GM19023 (cell line): ENCODE measurements at regions not wholly inside any gene's neighbourhood (a gene's known extent, or its start where the extent isn't known, plus 50 kb on each side); places are given as distances from the start of the nearest gene placed in this dataset.

Experiments used
- ATAC-seq: cut with Tn5 transposase; IDR thresholded peaks from one replicate; pipeline ENCODE4 v1.9.1; 2021; ENCODE audit warnings: mild to moderate bottlenecking, moderate library complexity; ENCODE audit not compliant: unreplicated experiment

DNA sequence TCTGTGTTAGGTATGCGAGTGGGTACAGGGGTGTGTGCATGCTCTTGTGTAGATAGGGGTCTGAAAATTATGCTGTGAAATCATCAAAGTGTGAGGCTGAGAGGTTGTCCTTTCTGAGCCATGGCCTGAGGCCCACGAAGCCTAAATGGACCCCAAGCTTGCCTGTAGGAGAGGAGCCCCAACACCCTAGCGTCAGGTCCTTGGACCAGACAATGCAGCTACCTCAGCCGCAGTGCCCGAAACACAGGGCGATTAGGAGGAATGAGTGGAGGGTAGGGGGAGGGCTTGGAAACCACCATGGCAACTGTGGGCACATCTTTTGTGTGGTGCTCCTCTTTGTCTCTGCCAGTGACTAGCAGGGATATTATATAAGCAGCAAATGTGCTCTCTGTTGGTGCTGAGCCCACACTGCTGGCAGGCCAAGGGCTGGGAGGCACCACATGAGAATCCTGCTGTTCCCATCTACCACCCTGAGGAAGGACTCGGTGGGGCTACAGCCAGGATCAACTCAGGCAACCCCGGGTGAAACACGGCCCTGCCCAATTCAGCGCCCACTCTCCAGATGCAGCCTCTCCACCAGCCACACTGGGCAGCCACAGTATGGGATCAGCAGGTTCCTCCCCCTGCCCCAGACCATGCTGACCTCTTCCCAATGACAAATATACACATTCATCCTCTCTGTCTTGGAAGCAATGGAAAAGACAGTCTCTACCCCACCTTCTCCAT lies 84.6 kb upstream of the FSTL4 start:
- ATAC-seq: no peak

GRCh38 chr5:133696006-133696584 lies 83.8 kb upstream of the FSTL4 start:
- ATAC-seq: no peak

DNA sequence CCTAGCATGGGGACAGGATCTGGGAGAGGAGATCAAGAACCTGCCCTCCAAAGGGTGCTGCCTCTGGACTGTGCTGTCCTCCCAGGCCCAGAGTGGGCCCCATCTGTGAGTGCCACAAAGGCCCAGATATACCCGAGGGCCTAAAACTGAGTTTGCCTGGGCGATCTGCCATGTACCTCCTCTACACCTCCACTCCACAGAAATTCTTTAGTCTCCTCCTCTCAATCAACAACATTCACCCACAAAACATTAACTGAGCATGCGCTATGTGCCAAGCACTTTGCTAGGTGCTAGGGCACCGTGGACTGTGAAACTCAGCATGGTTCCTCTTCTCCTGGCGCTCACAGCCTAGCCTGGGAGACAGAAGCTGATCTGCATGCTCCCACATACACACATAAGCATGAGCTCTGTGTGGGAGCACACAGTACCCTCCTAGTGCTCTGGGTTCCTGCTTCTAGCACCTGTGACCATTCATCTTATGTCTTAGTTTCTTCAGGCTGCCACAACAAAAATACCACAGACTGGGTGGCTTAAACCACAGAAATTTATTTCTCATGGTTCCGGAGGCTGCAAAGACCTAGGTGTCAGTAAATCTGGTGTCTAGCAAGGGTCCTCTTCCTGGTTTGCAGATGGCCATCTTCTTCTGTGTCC lies 82.0 kb upstream of the FSTL4 start:
- ATAC-seq: no peak

- no peak for ATAC-seq
These were observed 79.1 kb upstream of the FSTL4 start for GRCh38 chr5:133691448-133691847.

DNA sequence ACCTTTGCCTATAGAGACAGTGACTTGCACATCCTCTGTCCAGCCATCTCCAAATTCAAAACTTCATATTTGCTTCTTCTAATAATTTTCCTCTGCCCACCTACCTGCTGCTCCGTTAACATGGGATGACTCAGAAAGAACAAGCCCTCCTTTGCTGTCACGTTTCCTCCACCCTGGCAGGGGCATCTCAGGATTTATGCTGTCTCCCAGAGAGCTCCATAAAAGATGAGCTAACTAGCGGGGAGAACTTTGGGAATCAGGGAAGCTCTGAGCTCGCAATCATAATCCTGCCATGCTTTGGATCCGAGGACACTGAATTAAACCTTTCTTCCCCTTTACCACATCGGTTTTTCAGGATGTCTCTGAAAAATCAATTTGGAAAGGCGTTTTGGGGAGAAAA lies 78.4 kb upstream of the FSTL4 start:
- no peak for ATAC-seq

GRCh38 chr5:133688391-133688790 lies 76.0 kb upstream of the FSTL4 start:
- ATAC-seq: no peak

DNA sequence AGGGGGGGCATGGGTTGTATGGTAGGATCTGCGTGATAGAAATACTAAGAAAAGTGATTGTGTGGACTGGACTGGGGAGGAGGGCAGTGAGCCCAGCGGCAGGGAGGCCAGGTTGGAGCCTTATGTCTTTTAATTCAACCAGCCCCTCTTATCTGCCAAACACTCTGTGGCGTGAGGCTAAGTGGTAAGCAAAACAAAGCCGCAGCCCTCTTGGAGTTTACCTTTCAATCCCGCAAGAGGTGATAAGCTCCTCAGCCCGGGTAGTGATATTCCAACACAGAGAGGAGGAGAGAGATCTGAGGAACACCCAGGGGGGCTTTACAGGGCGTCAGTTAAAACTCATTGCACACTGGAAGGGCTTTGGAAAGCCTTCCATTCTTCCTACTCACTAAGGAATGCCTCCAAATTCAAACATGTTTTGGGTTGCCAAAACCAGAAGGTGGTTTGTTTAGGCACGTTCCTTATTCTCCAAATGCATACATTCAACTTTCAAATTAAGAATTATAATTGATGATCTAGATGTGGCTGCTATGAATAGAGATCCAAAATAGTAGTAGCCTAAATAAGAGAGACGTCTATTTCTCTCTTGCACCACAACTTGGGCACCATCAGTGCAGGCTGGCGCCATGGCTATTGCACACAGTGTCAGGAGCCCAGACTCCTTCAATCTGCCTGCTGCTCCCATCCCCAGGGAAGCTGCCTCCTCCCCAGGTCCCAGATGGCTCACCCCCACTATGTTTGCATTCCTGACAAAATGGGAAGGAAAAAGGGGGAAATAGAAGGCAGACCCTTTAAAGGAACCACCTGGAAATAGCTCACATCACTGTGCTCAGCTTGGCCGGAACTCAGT lies 75.1 kb upstream of the FSTL4 start:
- ATAC-seq: no peak

DNA sequence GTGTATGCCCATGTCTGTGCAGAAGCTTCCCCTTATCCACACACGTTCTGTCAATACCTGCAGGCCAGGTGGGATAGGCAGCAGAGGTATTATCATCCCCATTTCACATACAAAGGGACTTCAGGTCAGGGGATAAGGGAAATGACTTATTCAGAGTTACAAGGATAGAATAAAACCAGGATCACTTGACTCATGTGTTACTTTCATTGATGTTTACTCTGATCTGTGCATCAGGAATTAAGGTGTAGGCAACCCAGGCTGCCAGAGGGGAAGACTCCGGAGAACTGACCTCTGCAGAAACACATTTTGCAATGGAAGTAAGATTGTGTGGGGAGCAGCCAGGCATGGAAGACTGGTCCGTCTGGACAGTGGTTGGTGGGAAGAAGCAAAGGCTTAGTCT lies 74.2 kb upstream of the FSTL4 start:
- ATAC-seq: no peak

- no peak for ATAC-seq
These were observed 73.2 kb upstream of the FSTL4 start for GRCh38 chr5:133685402-133686018.

- ATAC-seq: no peak
These were observed 71.6 kb upstream of the FSTL4 start for GRCh38 chr5:133683646-133684596.

DNA sequence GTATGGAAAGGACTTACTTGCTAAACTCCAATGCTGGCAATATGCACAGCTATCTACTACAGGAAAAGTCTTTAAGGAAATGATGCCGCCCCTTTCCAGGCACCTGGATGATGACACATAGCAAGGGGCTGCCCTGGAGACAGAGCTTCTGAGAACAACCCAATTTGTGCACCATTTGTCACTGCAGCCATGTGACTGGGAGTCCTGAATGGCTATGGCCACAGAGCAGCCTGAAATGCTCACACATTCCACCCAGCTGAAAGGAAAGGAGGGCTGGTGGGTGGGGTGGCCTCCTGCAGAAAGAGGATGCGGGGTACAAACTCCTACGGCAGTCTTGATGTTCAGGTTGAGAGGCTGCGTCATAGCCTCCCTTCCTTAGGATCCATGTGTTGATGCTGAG lies 70.1 kb upstream of the FSTL4 start:
- ATAC-seq: no peak

GRCh38 chr5:133681896-133682295 lies 69.6 kb upstream of the FSTL4 start:
- ATAC-seq: no peak

- no peak for ATAC-seq
These were observed 68.7 kb upstream of the FSTL4 start for GRCh38 chr5:133680830-133681565.

DNA sequence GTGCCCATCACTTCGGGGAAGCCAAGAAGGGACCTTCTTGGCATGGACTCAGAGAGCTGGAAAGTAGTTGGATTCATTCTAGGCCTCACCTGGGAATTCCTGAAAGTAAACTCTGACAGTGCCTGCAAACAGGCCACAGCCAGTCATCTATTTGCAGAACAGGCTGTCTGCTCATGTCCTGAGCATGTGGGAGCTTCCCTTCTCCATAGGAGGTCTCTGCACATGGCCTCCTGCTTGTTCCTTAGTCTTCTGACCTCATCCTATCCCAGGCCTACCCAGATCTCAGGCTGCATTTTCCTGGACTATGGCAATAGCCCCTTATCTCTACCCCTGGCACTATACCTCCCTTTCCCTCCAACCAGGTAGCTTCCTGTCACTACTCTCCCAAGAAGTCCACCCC lies 67.2 kb upstream of the FSTL4 start:
- no peak for ATAC-seq

- ATAC-seq: no peak
These were observed 63.2 kb upstream of the FSTL4 start for GRCh38 chr5:133675376-133676154.

- ATAC-seq: no peak
These were observed 58.0 kb upstream of the FSTL4 start for GRCh38 chr5:133670336-133670735.

DNA sequence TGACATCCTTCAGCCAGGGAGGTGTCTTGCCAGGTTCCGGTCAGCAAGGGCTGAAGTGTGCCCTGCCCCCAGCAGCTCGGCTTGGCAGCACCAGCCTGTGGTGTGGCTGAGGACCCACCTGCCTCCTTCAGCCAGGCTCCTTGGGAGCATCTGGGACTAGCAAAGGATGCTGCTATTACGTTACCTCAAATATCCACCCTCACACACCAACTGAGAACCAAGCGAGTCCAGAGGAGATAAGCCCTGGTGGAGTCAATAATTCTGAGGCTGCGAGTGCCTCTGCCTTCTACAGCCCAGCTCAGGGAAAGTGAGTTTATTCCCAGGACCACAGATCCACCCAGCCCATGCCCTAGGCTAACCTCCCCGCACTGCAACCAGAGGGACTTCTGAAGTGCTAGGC lies 57.1 kb upstream of the FSTL4 start:
- no peak for ATAC-seq

DNA sequence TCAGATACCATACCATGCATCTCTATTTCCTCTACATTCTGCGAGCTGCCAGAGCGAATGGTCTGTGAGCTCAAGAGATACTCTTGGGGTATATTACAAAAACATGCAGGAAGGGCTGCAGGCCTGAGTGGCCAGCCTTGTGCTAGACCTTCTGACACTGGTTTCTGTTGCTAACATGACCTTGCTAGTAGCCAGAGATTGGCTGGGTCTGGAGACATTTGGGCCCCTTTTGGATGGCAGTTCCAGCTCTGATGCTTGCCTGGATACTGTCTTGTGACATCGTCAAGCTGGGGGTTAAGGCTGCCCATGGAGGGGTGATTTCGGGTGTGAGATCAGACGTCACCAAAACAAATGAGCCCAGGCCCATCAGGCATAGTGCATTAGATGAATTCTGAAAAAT lies 56.1 kb upstream of the FSTL4 start:
- ATAC-seq: no peak

GRCh38 chr5:133667217-133667616 lies 54.9 kb upstream of the FSTL4 start:
- no peak for ATAC-seq
